GM13977 (cell line): ENCODE measurements at regions not wholly inside any gene's neighbourhood (a gene's known extent, or its start where the extent isn't known, plus 50 kb on each side); places are given as distances from the start of the nearest gene placed in this dataset.

Source experiments
- DNase-seq: peaks from one replicate; pipeline ENCODE4 v3.0.0; 2012; ENCODE audit warnings: low spot score
- in situ Hi-C: fragments of 300-500 bp; cut with MboI; formaldehyde crosslinking; loops from one replicate; pipeline ENCODE4 v1.12.0; 2022; ENCODE audit warnings: low sequenced_read_pairs, low pct_unique_long_range_greater_than_20kb, mixed read lengths, inconsistent platforms; ENCODE audit not compliant: unreplicated experiment
- TF ChIP-seq, protein P1 (sequence below): IDR thresholded peaks from 2 replicates; pipeline ENCODE4 v1.5.1; 2012; ENCODE audit warnings: mild to moderate bottlenecking, control low read depth; ENCODE audit not compliant: insufficient read depth; ENCODE audit errors: extremely low read depth, missing control alignments

DNA sequence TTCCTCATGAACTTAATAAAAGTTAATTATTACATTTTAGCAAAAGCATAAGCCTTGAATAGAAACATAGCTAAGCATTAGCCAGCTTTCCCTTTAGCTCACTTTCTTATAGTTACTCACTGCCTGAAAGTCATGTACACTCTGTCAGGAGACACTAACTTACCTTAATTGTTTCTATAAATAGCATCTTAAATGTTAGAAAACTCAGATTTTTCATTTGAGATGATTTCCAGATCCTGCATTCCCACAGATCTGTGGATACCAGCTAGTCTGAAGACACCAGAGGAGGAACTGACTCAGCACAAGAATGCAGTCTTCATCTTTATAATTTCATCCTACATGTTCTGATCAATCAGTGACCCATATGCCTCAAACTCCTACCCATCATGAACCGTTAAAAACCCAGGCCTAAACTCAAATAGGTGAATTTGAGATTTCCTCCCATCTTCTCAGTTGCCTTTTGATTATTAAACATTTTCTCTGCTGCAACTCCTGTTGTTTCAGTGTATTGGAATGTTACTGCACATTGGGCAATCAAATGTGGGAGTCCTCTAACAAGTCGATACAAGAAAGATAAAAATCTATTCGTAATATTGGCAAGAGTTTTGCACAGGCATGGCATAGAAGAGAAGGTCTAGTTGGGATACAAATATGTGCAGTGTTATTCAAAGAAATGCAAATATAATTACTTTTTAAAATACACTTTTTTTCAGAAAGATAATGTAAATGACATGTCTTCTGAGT, 857.4 kb upstream of the CDH2 start:
- no peak for DNase-seq
- in situ Hi-C loops: no loop called here

DNA sequence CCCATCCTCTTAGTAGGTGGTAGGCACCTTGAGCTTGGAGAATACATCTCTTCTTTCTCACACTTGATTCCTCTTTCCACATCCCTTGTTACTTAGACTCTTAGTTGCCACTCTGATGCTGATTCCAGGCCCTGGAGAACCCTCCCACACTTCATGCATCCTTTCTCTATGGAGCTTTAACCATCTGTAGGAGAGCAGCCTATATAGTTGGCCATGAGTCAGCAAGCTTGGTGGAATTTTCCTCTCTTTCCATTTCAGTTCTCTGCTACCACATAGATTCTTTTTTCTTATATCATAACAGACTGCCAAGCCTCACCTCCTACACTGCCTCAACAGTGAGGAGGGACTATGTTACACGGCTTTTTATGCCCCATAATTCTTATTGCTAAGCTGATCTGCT, 851.6 kb upstream of the CDH2 start:
- in situ Hi-C loops: no loop called here
- no peak for DNase-seq
- TF ChIP-seq, protein P1, sequence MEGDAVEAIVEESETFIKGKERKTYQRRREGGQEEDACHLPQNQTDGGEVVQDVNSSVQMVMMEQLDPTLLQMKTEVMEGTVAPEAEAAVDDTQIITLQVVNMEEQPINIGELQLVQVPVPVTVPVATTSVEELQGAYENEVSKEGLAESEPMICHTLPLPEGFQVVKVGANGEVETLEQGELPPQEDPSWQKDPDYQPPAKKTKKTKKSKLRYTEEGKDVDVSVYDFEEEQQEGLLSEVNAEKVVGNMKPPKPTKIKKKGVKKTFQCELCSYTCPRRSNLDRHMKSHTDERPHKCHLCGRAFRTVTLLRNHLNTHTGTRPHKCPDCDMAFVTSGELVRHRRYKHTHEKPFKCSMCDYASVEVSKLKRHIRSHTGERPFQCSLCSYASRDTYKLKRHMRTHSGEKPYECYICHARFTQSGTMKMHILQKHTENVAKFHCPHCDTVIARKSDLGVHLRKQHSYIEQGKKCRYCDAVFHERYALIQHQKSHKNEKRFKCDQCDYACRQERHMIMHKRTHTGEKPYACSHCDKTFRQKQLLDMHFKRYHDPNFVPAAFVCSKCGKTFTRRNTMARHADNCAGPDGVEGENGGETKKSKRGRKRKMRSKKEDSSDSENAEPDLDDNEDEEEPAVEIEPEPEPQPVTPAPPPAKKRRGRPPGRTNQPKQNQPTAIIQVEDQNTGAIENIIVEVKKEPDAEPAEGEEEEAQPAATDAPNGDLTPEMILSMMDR: no peak

More for the DNA sequence above, 857.4 kb upstream of the CDH2 start:
- TF ChIP-seq, protein P1: no peak

DNA sequence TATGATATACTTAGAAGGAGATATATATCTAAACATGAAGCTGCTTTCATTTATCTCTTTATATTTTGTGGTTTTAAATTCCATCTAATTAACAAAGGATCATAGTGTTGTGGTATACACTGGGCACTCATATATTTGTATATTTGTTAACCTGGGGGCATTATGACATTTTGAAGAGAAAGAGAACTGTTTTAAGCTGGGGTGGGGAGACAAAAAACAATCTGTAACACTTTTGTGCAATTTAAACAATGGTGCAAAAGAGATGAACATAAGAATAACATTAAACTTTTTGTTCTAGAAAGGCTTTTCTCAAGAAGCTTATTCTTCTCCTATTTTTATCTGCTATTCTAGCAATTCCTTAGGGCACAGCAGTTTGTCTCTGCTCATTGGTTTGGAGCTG, 842.0 kb upstream of the CDH2 start:
- TF ChIP-seq, protein P1: no peak
- no peak for DNase-seq
- in situ Hi-C loops: no loop called here

DNA sequence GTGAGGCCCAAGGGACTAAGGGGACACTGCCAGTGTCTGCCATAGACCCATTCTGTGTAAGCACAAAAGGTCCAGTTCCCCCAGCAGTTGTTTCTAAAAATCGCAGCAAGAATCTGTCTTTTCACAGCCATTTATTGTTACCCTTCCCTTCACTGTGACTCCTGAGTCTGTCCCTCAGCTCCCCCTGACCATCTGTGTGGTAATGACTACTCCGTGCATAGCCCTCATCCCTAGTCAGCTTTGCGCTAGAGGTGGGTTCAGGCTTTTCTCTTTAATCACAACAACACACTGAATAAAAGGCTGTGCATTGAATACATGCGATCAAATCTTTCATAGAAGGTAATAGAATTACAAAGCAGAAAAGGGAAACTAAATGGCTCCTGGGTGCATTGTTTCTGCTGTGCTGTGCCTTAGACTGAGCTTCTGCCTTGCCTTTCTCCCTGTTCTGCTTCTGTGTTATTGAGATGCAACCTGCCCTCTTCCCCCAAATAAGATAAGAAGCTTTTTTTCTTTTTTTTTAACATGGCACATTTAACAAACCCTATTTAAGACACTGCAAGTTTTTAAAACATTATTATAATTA, 836.0 kb upstream of the CDH2 start:
- in situ Hi-C loops: no loop called here
- DNase-seq: no peak
- TF ChIP-seq, protein P1: no peak

DNA sequence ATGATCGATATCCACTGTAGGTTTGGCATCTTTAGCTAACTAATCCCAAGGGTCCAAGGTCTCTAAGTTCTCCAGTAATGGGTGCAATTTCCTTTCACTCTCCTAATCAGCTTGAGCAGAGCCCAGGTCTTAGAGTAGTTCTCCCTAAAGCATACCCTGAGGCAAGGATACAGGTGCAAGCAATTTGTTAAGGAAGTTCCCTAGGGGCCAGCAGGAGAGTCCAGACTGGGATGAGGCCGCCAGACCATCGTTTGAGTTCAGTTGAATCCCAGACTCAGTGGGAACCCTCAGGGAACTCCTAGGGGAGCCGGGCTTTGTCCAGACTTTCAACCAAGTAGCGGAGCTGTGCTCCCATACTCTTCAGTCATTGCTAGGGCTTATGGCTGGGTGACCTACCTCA, 835.4 kb upstream of the CDH2 start:
- DNase-seq: no peak
- TF ChIP-seq, protein P1: no peak
- in situ Hi-C loops: no loop called here

DNA sequence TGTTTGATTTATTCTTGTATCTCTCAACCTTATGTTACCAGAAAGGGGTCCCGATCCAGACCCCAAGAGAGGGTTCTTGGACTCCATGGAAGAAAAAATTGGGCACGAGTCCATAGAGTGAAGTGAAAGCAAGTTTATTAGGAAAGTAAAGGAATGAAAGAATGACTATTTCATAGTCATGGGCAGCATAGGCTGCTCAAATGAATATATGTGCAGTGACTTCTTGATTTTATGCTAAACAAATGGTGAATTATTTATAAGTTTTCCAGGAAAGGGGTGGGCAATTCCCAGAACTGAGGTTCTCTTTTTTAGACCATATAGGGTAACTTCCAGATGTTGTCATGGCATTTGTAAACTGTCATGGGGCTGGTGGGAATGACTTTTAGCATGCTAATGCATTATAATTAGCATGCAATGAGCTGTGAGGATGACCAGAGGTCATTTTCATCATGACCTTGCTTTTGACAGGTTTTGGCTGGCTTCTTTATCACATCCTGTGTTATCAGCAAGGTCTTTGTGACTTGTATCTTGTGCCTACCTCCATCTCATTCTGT, 832.4 kb upstream of the CDH2 start:
- in situ Hi-C loops: no loop called here
- TF ChIP-seq, protein P1: no peak
- no peak for DNase-seq
